Mesodermal cell (in vitro differentiated cells): ENCODE measurements at regions not wholly inside any gene's neighbourhood (a gene's known extent, or its start where the extent isn't known, plus 50 kb on each side); places are given as distances from the start of the nearest gene placed in this dataset.

Source experiments
- H3K27ac ChIP-seq: 2 replicates; pipeline ENCODE4 v1.7.0; 2013; ENCODE audit warnings: mild to moderate bottlenecking, low read depth, low read length, moderate library complexity; ENCODE audit not compliant: severe bottlenecking
- H3K36me3 ChIP-seq: 2 replicates; pipeline ENCODE4 v1.7.1; 2013; ENCODE audit warnings: mild to moderate bottlenecking, low read length, moderate library complexity; ENCODE audit not compliant: control insufficient read depth, insufficient read depth
- H3K4me1 ChIP-seq: one replicate; pipeline ENCODE4 v1.7.1; 2013; ENCODE audit warnings: mild to moderate bottlenecking, low read length; ENCODE audit not compliant: insufficient read depth, control insufficient read depth, poor library complexity, severe bottlenecking
- H3K4me3 ChIP-seq: 2 replicates; pipeline ENCODE4 v1.7.0; 2013; ENCODE audit warnings: low read length, control low read depth, mild to moderate bottlenecking; ENCODE audit not compliant: insufficient read depth, poor library complexity, severe bottlenecking; ENCODE audit errors: extremely low read depth
- H3K9me3 ChIP-seq: 2 replicates; pipeline ENCODE4 v1.7.1; 2013; ENCODE audit warnings: mild to moderate bottlenecking, low read length, moderate library complexity; ENCODE audit not compliant: control insufficient read depth
- WGBS, 2 experiments: methylation state at CpG; one replicate each; pipeline ENCODE4 v1.1.5; 2013; ENCODE audit warnings: missing lambda C conversion rate in 2 of 2; ENCODE audit not compliant: insufficient coverage in 2 of 2; 5-methylcytosine and 5-hydroxymethylcytosine counted together

DNA sequence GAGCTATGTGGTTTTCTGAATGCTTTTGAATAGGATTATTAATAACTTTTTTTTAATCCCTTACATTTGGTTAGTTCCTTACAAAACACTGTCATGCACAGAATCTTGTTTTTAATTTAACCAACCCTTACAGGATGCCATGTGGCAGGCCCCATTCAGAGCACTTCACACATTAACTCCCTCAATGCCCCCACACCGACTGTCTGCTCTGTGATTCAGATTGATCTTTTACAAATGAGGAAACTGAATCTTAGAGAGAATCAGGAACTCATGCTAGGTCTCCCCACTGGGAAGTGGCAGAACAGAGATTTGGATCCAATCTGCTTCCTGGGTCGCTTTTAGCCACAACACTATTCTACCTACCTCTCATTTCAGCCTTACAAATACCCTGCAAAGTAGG is 195.8 kb upstream of the NPVF start:
- H3K4me3 ChIP-seq: no peak overlapping the region
- no peaks in the 10 kb centered on the region for H3K36me3 ChIP-seq
- H3K4me1 ChIP-seq: no peaks in the 10 kb centered on the region
- no peaks in the 10 kb centered on the region for H3K9me3 ChIP-seq
- H3K27ac ChIP-seq: no peak overlapping the region
- WGBS, 2 experiments: 67% methylated on average over 1 of the region's 2 CpGs; no CpG with 5 or more reads in 1 of the 2 experiments

DNA sequence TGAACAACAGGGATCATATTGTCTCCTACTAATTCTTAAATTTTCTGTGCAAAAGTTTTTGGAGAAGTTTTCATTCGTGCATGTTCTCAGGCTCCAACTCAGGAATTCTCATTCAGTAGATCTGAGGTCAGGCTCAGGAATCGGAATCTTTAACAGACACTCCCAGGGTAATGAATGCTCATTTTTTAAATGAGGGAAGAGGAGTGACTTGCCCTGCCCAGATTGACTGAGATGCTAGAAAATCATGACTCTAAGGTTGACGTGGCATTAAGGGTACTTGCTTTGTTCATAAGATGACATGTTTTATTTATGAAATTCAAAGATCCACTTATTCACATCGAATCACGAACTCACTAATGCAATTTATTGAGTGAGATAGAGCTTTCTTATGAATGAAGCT is 196.6 kb upstream of the NPVF start:
- no peaks in the 10 kb centered on the region for H3K4me1 ChIP-seq
- no peak overlapping the region for H3K27ac ChIP-seq
- no peaks in the 10 kb centered on the region for H3K36me3 ChIP-seq
- 88 to 100% methylated on average over 1 to 2 of the region's 5 CpGs for WGBS, 2 experiments
- H3K9me3 ChIP-seq: no peaks in the 10 kb centered on the region
- H3K4me3 ChIP-seq: no peak overlapping the region

DNA sequence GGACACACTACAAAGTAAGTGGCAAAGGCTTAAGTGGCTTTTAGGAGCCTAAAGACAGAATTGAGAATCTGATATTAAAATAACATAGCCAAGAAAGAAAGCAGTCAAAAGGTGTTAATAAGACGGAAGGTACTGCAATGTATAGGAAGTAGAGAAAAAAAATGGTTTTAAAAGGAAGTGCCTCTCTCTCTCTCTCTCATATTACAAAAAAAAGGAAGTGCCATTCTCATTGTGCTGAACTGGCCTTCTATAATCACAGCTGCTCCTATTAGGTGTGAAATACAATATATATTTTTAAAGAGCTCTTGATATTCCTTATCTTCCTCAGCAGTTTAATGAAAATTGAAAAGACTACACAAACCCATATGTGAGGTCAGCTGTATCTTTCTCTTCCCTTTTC is 199.4 kb upstream of the NPVF start:
- Histone ChIP-seq H3K36me3 (no peaks in the 10 kb centered on the region), H3K4me1 (no peaks in the 10 kb centered on the region), H3K9me3 (no peaks in the 10 kb centered on the region), H3K4me3 (no peak overlapping the region), H3K27ac (no peak overlapping the region)
- no CpG with 5 or more reads among the region's 1 CpG for WGBS, 2 experiments

DNA sequence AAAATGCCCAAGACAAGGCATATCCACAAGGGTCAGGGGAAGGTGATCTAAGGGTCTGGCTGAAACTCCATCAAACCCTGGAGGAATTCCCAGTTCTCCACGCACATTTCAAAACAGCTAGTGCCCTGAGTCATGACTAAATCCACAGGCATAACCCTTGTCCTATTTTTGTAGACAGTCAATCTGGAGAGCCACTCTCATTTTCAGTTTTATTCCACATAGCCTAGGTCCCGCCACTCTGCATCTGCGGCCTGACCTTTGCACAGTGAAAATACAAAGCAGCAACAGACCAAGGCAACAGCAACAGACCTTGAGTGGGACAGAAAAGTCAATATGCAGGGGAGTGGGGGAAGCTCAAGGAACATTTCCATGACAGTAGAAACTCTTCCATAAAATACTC is 201.4 kb upstream of the NPVF start:
- WGBS, 2 experiments: 83 to 94% methylated on average over 3 of the region's 3 CpGs
- Histone ChIP-seq H3K36me3 (no peaks in the 10 kb centered on the region), H3K9me3 (no peaks in the 10 kb centered on the region), H3K4me1 (no peaks in the 10 kb centered on the region), H3K27ac (no peak overlapping the region), H3K4me3 (no peak overlapping the region)

DNA sequence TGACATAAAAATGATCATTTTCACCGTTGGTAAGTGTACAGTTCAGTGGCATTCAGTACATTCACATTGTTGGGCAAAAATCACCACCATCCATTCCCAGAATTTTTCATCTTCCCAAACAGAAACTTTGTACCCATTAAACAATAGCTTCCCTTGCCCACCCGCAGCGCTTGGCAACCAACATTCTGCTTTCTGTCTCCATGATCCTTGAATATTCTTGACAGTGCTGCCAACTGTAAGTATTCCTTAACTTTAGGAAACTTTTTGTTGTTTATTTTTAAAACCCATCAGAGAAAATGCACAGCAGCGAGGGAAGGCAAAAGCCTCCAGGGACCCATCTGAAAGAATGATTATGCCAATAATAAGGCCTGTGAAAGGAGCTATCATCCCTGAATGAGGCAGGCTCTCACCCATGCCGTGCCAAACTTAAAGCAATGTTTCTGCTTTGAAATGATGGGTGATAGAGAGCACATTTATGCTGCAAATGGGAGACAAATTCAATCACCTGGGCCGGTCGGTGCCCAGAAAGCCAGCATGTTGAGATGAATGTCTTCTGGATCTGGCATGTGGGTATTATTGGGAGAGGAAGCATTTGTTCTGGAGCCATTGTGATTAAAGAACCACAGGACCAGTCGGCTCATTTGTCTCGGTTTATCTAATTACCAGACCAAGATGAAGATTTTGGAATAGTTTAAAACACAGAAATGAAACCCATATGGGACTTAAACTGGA is 202.1 kb upstream of the NPVF start:
- Histone ChIP-seq H3K4me1 (no peaks in the 10 kb centered on the region), H3K36me3 (no peaks in the 10 kb centered on the region), H3K27ac (no peak overlapping the region), H3K9me3 (no peaks in the 10 kb centered on the region), H3K4me3 (no peak overlapping the region)
- WGBS, 2 experiments: 91 to 98% methylated on average over 5 to 6 of the region's 9 CpGs

DNA sequence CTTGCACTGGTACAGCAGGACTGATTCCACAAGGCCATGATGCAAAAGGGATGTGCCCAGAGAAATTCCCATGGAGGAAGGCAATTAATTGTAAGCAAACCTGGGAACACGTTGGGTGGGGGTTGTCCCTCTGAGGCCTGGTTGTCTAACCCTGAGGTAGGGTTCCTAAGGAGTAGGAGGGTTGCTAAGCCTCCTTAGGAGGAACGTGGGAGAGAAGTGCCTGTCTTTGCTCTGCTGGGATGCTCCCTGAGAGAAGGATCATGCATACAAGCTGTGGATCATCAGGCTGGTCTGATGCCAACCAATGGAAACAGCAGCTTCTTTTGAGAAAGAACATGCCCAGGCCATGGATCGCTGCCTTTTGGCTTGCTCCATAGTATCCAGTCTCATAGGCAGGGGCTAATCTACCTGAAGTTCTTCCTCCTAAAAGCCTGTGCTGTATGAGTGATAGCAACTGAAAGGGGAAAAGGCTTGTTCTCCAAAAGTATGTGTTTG is 203.7 kb upstream of the NPVF start:
- 78 to 88% methylated on average over 3 of the region's 3 CpGs for WGBS, 2 experiments
- no peaks in the 10 kb centered on the region for H3K4me1 ChIP-seq

DNA sequence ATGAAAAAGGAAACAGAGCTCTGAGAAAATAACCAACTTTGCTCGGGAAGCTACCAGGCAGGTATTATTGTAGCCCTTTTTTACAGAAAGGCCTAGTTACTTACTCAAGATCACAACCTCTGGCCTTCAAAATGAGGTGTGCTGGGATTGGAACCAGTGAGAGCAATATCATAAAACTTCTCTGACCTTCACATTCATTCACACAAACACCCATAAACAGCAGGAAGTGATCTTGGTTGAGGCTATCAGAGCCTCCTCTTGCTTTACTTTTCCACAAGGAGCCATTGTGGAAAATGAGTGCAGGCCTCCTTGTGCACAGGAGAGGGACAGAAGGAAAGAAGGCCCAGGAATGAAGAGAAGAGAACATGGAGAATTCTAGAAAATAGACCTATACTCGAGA is 204.5 kb upstream of the NPVF start:
- 83 to 90% methylated on average over 1 to 2 of the region's 2 CpGs for WGBS, 2 experiments
- Histone ChIP-seq H3K4me1 (no peaks in the 10 kb centered on the region), H3K27ac (no peak overlapping the region), H3K9me3 (no peaks in the 10 kb centered on the region), H3K36me3 (no peaks in the 10 kb centered on the region), H3K4me3 (no peak overlapping the region)

More for the DNA sequence above, 203.7 kb upstream of the NPVF start:
- H3K27ac ChIP-seq: no peak overlapping the region
- no peaks in the 10 kb centered on the region for H3K9me3 ChIP-seq
- H3K36me3 ChIP-seq: no peaks in the 10 kb centered on the region
- no peak overlapping the region for H3K4me3 ChIP-seq

DNA sequence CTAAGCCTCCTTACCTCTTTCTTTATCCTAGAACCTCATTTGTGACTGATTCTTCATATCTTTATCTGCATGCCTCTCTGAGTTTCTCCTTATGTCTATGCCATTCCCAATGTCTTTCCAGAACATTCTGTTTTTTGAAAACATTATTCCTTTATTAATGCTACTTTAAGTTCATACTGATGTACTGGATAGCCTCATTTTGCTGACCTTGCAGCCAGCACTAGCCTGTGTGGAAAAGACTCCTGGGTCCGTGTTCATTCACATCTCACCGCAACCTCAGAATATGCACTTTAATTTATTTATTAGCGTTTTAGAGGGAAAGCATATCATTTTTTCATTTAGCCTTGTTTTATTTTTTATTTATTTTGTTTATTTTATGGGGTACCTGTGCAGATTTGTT is 208.1 kb upstream of the NPVF start:
- no peaks in the 10 kb centered on the region for H3K9me3 ChIP-seq
- WGBS, 2 experiments: 100% methylated on average over 1 of the region's 3 CpGs
- H3K36me3 ChIP-seq: no peaks in the 10 kb centered on the region
- no peaks in the 10 kb centered on the region for H3K4me1 ChIP-seq
- no peak overlapping the region for H3K27ac ChIP-seq
- no peak overlapping the region for H3K4me3 ChIP-seq

DNA sequence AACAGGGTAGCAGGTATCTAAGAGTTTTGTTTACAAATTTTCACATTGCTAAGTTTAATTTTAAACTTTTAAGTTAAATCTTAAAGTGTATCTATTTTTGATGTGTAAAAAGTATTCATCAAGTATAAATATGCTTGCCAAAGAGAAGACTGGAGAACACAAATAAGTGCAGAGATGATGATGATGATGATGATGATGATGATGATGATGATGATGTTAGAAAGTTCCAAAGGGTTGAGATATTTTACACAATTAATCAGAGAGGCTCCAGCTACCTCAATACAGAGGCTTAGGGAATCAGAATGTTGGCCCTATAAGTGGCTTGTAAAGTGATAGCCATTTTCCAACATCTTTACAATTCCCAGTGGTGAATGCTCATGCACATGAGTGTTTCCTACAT is 209.0 kb upstream of the NPVF start:
- Histone ChIP-seq H3K4me3 (no peak overlapping the region), H3K36me3 (no peaks in the 10 kb centered on the region)

DNA sequence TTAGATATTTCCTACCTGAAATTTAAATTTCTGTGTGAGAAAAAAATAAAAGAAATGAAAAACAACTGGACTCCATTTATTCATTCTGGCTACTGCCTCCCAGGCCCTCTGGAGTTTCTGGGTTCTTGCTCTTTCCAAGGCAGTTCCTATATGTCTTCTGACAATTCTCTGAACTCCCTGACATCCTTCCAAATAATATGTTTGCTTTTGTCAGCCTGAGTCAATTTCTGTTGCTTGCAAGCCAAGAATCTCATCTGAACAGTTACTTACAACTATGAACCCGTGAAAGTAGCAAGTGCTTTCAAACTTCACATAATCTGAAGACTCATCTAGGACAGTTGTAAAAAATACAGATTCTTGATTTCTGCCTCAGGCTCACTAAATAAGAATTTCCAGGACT is 216.7 kb upstream of the NPVF start:
- Histone ChIP-seq H3K36me3 (no peaks in the 10 kb centered on the region), H3K4me1 (no peaks in the 10 kb centered on the region), H3K27ac (no peak overlapping the region), H3K4me3 (no peak overlapping the region), H3K9me3 (no peaks in the 10 kb centered on the region)
- 80 to 100% methylated on average over 1 of the region's 1 CpG for WGBS, 2 experiments

More for the DNA sequence above, 209.0 kb upstream of the NPVF start:
- Histone ChIP-seq H3K4me1 (no peaks in the 10 kb centered on the region), H3K9me3 (no peaks in the 10 kb centered on the region), H3K27ac (no peak overlapping the region)

DNA sequence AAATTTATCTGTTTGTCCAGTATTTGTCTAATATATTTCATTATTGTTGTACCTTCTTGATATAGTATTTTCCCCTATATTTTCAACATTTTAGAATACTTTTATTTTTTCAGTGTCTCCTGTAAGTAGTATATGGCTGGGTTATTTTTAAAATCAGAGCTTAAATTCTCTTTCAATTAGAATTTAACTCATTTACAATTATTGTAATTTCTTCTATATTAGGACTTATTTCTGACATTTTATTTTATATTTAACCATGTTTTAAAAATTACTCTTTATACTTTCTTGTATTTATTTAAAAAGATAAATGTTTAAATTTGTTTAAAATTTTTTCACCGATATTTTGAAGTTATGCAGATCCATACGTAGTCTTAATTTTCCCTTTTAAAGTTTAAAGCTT is 220.0 kb upstream of the NPVF start:
- H3K4me3 ChIP-seq: no peak overlapping the region
- H3K36me3 ChIP-seq: no peaks in the 10 kb centered on the region
- H3K9me3 ChIP-seq: no peaks in the 10 kb centered on the region
- no peaks in the 10 kb centered on the region for H3K4me1 ChIP-seq
- no peak overlapping the region for H3K27ac ChIP-seq
- 100% methylated on average over 2 of the region's 2 CpGs; no CpG with 5 or more reads in 1 of the 2 experiments for WGBS, 2 experiments
